Adrenal gland (tissue), 5 donors: ENCODE measurements at regions not wholly inside any gene's neighbourhood (a gene's known extent, or its start where the extent isn't known, plus 50 kb on each side); places are given as distances from the start of the nearest gene placed in this dataset.
"Not testable (repeated sequence)": the region's sequence is repeated elsewhere in the genome, so short reads cannot be mapped to it uniquely, and the experiment has no call there.

ENCODE experiments used
- POLR2A ChIP-seq, 2 donors: fragments of 450-650 bp; IDR thresholded peaks; one replicate each; pipeline ENCODE4 v1.6.1; 2017; ENCODE audit warnings: antibody characterized with exemption in 2 of 2, mild to moderate bottlenecking in 2 of 2, moderate library complexity in 1 of 2
- TF ChIP-seq, protein P1 (sequence below), 6 experiments: fragments of 450-650 bp in 4 of 6; fragments of 200-600 bp in 2 of 6; sonication (generic) in 1 of 6; IDR thresholded peaks; 1 replicate in 5 of 6; 2 replicates in 1 of 6; pipeline versions ENCODE4 v1.5.1 to v1.8.0; 2016 to 2021; ENCODE audit warnings: antibody characterized with exemption in 6 of 6, mild to moderate bottlenecking in 2 of 6, moderate library complexity in 1 of 6
- donor health status: DM: no; HTN: no; CAD: no.

DNA sequence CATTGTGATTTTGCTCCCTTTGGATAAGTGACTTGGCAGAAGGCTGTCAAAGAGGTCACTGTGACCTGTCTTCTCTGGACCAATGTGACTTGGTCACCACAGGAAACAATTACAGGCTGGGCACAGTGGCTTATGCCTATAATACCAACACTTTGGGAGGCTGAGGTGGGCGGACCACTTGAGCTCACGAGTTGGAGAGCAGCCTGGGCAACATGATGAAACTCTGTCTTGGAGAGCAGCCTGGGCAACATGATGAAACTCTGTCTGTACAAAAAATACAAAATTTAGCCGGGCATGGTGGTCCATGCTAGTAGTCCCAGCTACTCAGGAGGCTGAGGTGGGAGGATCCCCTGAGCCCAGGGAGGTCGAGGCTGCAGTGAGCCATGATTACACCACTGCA lies 256.9 kb downstream of the FAM72C start:
- not testable (repeated sequence) for TF ChIP-seq POLR2A (IDR thresholded peaks at IDR 0.05)
- TF ChIP-seq, protein P1, sequence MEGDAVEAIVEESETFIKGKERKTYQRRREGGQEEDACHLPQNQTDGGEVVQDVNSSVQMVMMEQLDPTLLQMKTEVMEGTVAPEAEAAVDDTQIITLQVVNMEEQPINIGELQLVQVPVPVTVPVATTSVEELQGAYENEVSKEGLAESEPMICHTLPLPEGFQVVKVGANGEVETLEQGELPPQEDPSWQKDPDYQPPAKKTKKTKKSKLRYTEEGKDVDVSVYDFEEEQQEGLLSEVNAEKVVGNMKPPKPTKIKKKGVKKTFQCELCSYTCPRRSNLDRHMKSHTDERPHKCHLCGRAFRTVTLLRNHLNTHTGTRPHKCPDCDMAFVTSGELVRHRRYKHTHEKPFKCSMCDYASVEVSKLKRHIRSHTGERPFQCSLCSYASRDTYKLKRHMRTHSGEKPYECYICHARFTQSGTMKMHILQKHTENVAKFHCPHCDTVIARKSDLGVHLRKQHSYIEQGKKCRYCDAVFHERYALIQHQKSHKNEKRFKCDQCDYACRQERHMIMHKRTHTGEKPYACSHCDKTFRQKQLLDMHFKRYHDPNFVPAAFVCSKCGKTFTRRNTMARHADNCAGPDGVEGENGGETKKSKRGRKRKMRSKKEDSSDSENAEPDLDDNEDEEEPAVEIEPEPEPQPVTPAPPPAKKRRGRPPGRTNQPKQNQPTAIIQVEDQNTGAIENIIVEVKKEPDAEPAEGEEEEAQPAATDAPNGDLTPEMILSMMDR (IDR thresholded peaks at IDR 0.05) = not testable (repeated sequence)
